ENCODE measurements at regions not wholly inside any gene's neighbourhood (a gene's known extent, or its start where the extent isn't known, plus 50 kb on each side); places are given as distances from the start of the nearest gene placed in this dataset.

GRCh38 chr3:70870576-70870975 is 558.1 kb upstream of the MDFIC2 start:
- Histone ChIP-seq H3K9me3 (ENCODE audit: control insufficient read depth, insufficient read depth, low read length) (no peaks in the 10 kb centered on the region), H3K4me1 (ENCODE audit: control insufficient read depth, insufficient read depth, low read length) (no peaks in the 10 kb centered on the region), H3K27me3 (ENCODE audit: control insufficient read depth, insufficient read depth, low read length) (no peaks in the 10 kb centered on the region), H3K27ac (ENCODE audit: low read depth, low read length) (no peak overlapping the region), H3K4me3 (ENCODE audit: low read depth, low read length) (no peak overlapping the region), H3K36me3 (ENCODE audit: control insufficient read depth, insufficient read depth, low read length) (no peaks in the 10 kb centered on the region)
- no peak for DNase-seq (ENCODE audit: low read depth in 4 of 6, low spot score in 6 of 6)

- Histone ChIP-seq H3K36me3 (ENCODE audit: control insufficient read depth, insufficient read depth, low read length) (no peaks in the 10 kb centered on the region), H3K4me3 (ENCODE audit: low read depth, low read length) (no peak overlapping the region), H3K9me3 (ENCODE audit: control insufficient read depth, insufficient read depth, low read length) (no peaks in the 10 kb centered on the region), H3K27ac (ENCODE audit: low read depth, low read length) (no peak overlapping the region), H3K27me3 (ENCODE audit: control insufficient read depth, insufficient read depth, low read length) (no peaks in the 10 kb centered on the region), H3K4me1 (ENCODE audit: control insufficient read depth, insufficient read depth, low read length) (no peaks in the 10 kb centered on the region)
- DNase-seq (ENCODE audit: low read depth in 4 of 6, low spot score in 6 of 6) = no peak
- WGBS (ENCODE audit: insufficient coverage) = 86% methylated on average over 1 of the region's 2 CpGs
These were observed 556.1 kb upstream of the MDFIC2 start for GRCh38 chr3:70868561-70868960.

DNA sequence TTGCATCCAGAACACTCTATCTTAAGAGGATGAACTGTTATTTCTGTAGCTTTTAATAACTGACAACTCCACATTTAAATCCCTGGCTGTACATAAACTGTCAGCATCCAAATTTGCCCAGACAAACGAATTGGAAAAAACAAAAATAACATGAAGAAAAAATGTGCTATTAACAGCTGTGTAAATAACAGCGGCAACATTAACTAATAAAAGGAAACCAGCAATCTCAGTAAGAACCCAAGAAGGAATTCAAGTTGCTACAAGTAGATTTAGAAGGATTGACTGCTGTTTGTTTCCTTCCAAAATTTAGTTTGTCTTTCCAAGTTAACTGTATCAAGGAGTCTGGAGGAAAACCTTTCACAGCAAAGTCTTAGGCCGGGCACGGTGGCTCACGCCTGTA is 550.6 kb upstream of the MDFIC2 start:
- Histone ChIP-seq H3K27me3 (ENCODE audit: control insufficient read depth, insufficient read depth, low read length) (no peaks in the 10 kb centered on the region), H3K4me3 (ENCODE audit: low read depth, low read length) (no peak overlapping the region), H3K4me1 (ENCODE audit: control insufficient read depth, insufficient read depth, low read length) (no peaks in the 10 kb centered on the region), H3K9me3 (ENCODE audit: control insufficient read depth, insufficient read depth, low read length) (no peaks in the 10 kb centered on the region), H3K27ac (ENCODE audit: low read depth, low read length) (no peak overlapping the region), H3K36me3 (ENCODE audit: control insufficient read depth, insufficient read depth, low read length) (no peaks in the 10 kb centered on the region)
- 83% methylated on average over 3 of the region's 5 CpGs for WGBS (ENCODE audit: insufficient coverage)
- DNase-seq (ENCODE audit: low read depth in 4 of 6, low spot score in 6 of 6) = peak in 1 of 6 donors; percentile 33

- H3K27me3 ChIP-seq (ENCODE audit: control insufficient read depth, insufficient read depth, low read length) = no peaks in the 10 kb centered on the region
- H3K36me3 ChIP-seq (ENCODE audit: control insufficient read depth, insufficient read depth, low read length) = no peaks in the 10 kb centered on the region
- no peak for DNase-seq (ENCODE audit: low read depth in 4 of 6, low spot score in 6 of 6)
- H3K9me3 ChIP-seq (ENCODE audit: control insufficient read depth, insufficient read depth, low read length) = no peaks in the 10 kb centered on the region
- no peaks in the 10 kb centered on the region for H3K4me1 ChIP-seq (ENCODE audit: control insufficient read depth, insufficient read depth, low read length)
- H3K27ac ChIP-seq (ENCODE audit: low read depth, low read length) = no peak overlapping the region
- 94% methylated on average over 2 of the region's 2 CpGs for WGBS (ENCODE audit: insufficient coverage)
- no peak overlapping the region for H3K4me3 ChIP-seq (ENCODE audit: low read depth, low read length)
These were observed 549.4 kb upstream of the MDFIC2 start for GRCh38 chr3:70861855-70862254.

- no peak overlapping the region for H3K4me3 ChIP-seq (ENCODE audit: low read depth, low read length)
- 93% methylated on average over 1 of the region's 2 CpGs for WGBS (ENCODE audit: insufficient coverage)
- no peaks in the 10 kb centered on the region for H3K4me1 ChIP-seq (ENCODE audit: control insufficient read depth, insufficient read depth, low read length)
- H3K27me3 ChIP-seq (ENCODE audit: control insufficient read depth, insufficient read depth, low read length) = no peaks in the 10 kb centered on the region
- no peaks in the 10 kb centered on the region for H3K36me3 ChIP-seq (ENCODE audit: control insufficient read depth, insufficient read depth, low read length)
- H3K9me3 ChIP-seq (ENCODE audit: control insufficient read depth, insufficient read depth, low read length) = no peaks in the 10 kb centered on the region
- no peak for DNase-seq (ENCODE audit: low read depth in 4 of 6, low spot score in 6 of 6)
- H3K27ac ChIP-seq (ENCODE audit: low read depth, low read length) = no peak overlapping the region
These were observed 548.8 kb upstream of the MDFIC2 start for GRCh38 chr3:70861234-70861633.

GRCh38 chr3:70857916-70858315 is 545.5 kb upstream of the MDFIC2 start:
- 92% methylated on average over 2 of the region's 7 CpGs for WGBS (ENCODE audit: insufficient coverage)
- Histone ChIP-seq H3K4me3 (ENCODE audit: low read depth, low read length) (no peak overlapping the region), H3K27ac (ENCODE audit: low read depth, low read length) (no peak overlapping the region)

GRCh38 chr3:70856414-70857162 is 544.1 kb upstream of the MDFIC2 start:
- peaks cover 2% of the 10 kb centered on the region for H3K4me1 ChIP-seq (ENCODE audit: control insufficient read depth, insufficient read depth, low read length)
- no peak overlapping the region for H3K27ac ChIP-seq (ENCODE audit: low read depth, low read length)
- no peaks in the 10 kb centered on the region for H3K36me3 ChIP-seq (ENCODE audit: control insufficient read depth, insufficient read depth, low read length)
- WGBS (ENCODE audit: insufficient coverage) = 100% methylated on average over 3 of the region's 7 CpGs
- no peak overlapping the region for H3K4me3 ChIP-seq (ENCODE audit: low read depth, low read length)
- no peak for DNase-seq (ENCODE audit: low read depth in 4 of 6, low spot score in 6 of 6)
- H3K27me3 ChIP-seq (ENCODE audit: control insufficient read depth, insufficient read depth, low read length) = peaks cover 2% of the 10 kb centered on the region
- H3K9me3 ChIP-seq (ENCODE audit: control insufficient read depth, insufficient read depth, low read length) = no peaks in the 10 kb centered on the region

More at GRCh38 chr3:70857916-70858315, 545.5 kb upstream of the MDFIC2 start:
- DNase-seq (ENCODE audit: low read depth in 4 of 6, low spot score in 6 of 6) = peak in 1 of 6 donors; percentile 31
- H3K27me3 ChIP-seq (ENCODE audit: control insufficient read depth, insufficient read depth, low read length) = no peaks in the 10 kb centered on the region
- H3K4me1 ChIP-seq (ENCODE audit: control insufficient read depth, insufficient read depth, low read length) = no peaks in the 10 kb centered on the region
- H3K36me3 ChIP-seq (ENCODE audit: control insufficient read depth, insufficient read depth, low read length) = no peaks in the 10 kb centered on the region
- no peaks in the 10 kb centered on the region for H3K9me3 ChIP-seq (ENCODE audit: control insufficient read depth, insufficient read depth, low read length)

DNA sequence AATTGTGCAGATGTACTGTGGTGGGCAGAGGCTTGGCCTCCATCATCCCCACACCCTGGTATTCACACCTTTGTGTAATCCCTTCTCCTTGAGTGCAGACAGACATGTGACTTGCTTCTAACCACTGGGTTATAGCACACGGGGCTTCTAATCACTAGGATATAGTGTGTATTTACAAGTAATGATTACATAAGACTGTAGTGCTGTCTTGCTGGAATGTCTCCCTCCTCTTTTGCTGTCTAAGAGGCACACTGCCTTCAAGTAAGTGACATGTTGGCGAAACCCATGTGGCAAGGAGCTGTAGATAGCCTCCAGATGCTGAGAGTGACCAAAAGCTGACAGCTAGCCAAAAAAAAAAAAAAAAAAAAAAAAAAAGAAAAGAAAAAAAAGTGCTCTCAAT is 542.7 kb upstream of the MDFIC2 start:
- no peaks in the 10 kb centered on the region for H3K36me3 ChIP-seq (ENCODE audit: control insufficient read depth, insufficient read depth, low read length)
- H3K9me3 ChIP-seq (ENCODE audit: control insufficient read depth, insufficient read depth, low read length) = no peaks in the 10 kb centered on the region
- H3K4me1 ChIP-seq (ENCODE audit: control insufficient read depth, insufficient read depth, low read length) = peaks cover 3% of the 10 kb centered on the region
- H3K27me3 ChIP-seq (ENCODE audit: control insufficient read depth, insufficient read depth, low read length) = peaks cover 2% of the 10 kb centered on the region
- no peak overlapping the region for H3K4me3 ChIP-seq (ENCODE audit: low read depth, low read length)
- DNase-seq (ENCODE audit: low read depth in 4 of 6, low spot score in 6 of 6) = no peak
- WGBS (ENCODE audit: insufficient coverage) = no CpG with 5 or more reads among the region's 2 CpGs
- no peak overlapping the region for H3K27ac ChIP-seq (ENCODE audit: low read depth, low read length)

DNA sequence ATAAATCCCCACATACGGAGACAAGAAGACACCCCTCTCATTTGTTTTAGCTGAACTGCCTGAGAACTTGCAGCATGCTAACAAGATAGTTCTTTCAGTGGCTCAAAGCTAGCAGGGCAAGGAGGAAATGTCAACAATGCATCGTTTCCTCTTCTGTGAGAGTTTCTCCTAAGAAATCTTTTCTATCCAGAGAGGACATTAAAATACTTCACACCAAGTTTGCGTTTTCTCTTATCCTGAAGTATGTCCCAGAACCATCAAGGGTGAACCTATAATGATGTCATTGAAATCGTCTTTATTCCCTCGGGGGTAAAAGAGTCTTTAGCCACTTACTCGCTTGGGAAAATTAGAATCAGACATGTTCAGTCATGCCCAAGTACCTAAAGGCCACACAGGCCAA is 541.7 kb upstream of the MDFIC2 start:
- Histone ChIP-seq H3K4me1 (ENCODE audit: control insufficient read depth, insufficient read depth, low read length) (peaks cover 3% of the 10 kb centered on the region), H3K27me3 (ENCODE audit: control insufficient read depth, insufficient read depth, low read length) (peaks cover 2% of the 10 kb centered on the region), H3K36me3 (ENCODE audit: control insufficient read depth, insufficient read depth, low read length) (no peaks in the 10 kb centered on the region), H3K4me3 (ENCODE audit: low read depth, low read length) (no peak overlapping the region), H3K9me3 (ENCODE audit: control insufficient read depth, insufficient read depth, low read length) (no peaks in the 10 kb centered on the region), H3K27ac (ENCODE audit: low read depth, low read length) (no peak overlapping the region)
- peak in 1 of 6 donors; percentile 3 for DNase-seq (ENCODE audit: low read depth in 4 of 6, low spot score in 6 of 6)
- 22% methylated on average over 4 of the region's 6 CpGs for WGBS (ENCODE audit: insufficient coverage)

DNA sequence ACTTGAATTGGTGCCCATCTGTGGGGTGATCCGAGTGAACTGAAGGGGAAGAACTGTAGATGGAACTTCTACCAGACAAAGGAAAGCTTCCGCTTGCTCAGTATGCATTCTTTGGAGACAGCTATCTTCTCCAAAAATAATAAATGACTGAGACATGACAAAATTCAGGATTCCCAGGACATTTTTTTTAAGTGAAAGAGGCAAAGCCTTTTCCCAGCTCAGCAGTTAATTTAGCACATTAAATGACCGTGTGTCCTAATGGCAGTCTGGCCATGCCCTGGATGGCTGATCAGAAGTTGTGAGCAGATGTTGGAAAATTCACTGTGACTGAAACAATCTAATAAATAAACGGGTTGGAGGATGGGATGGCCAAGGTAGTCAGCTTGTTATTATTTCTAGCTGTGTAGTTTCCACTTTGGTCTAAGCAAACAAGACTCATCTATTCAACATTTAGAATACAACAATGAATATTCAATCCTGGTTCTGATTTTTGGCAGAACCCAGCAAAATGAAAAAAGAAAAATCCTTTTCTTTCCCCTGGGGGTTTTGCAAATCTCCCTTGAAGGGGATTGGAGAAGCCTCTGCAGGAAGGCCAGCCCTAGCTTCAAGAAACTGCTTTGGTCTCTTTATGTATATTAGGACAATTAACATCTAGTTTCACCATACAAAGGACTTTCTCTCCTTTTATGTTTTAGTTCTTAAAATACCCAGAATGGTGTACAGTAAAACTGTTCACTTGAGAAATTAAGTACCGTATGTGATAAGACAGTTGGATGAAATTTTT is 540.9 kb upstream of the MDFIC2 start:
- no peak overlapping the region for H3K4me3 ChIP-seq (ENCODE audit: low read depth, low read length)
- H3K27ac ChIP-seq (ENCODE audit: low read depth, low read length) = no peak overlapping the region
- peaks cover 3% of the 10 kb centered on the region for H3K4me1 ChIP-seq (ENCODE audit: control insufficient read depth, insufficient read depth, low read length)
- H3K27me3 ChIP-seq (ENCODE audit: control insufficient read depth, insufficient read depth, low read length) = peaks cover 2% of the 10 kb centered on the region
- WGBS (ENCODE audit: insufficient coverage) = 40% methylated on average over 1 of the region's 5 CpGs
- DNase-seq (ENCODE audit: low read depth in 4 of 6, low spot score in 6 of 6) = no peak
- no peaks in the 10 kb centered on the region for H3K9me3 ChIP-seq (ENCODE audit: control insufficient read depth, insufficient read depth, low read length)
- no peaks in the 10 kb centered on the region for H3K36me3 ChIP-seq (ENCODE audit: control insufficient read depth, insufficient read depth, low read length)

Data from spinal cord (tissue), 9 donors.